ENCODE measurements at regions not wholly inside any gene's neighbourhood (a gene's known extent, or its start where the extent isn't known, plus 50 kb on each side); places are given as distances from the start of the nearest gene placed in this dataset.

GRCh38 chr1:55428944-55429931 lies 214.1 kb upstream of the USP24 start:
- ATAC-seq (ENCODE audit: low FRiP score) (peak; percentile 90), DNase-seq (peak; percentile 89)
- intact Hi-C loops (cut with DNase I) = loop anchor here (5.0 to 10.0 kb wide), 3 partner anchors 156 to 1153 kb away; no protein-coding TSS in a partner anchor
- Histone ChIP-seq H3K9me3 (ENCODE audit: control insufficient read depth, low read length) (no peaks in the 10 kb centered on the region), H3K4me3 (ENCODE audit: low read length in 2 of 2) (no peak overlapping the region), H3K27ac (ENCODE audit: low read depth in 1 of 2, low read length in 2 of 2) (peak overlapping the region; percentile 71 to 88), H3K4me1 (ENCODE audit: control insufficient read depth in 1 of 2, insufficient read depth in 2 of 2, low read length in 2 of 2) (peaks cover 2 to 7% of the 10 kb centered on the region in 2 donors), H3K36me3 (ENCODE audit: control insufficient read depth in 1 of 2, insufficient read depth in 2 of 2, low read length in 1 of 2) (no peaks in the 10 kb centered on the region), H3K27me3 (ENCODE audit: control insufficient read depth in 1 of 2, insufficient read depth in 2 of 2, low read length in 1 of 2) (no peaks in the 10 kb centered on the region)
- 17 to 18% methylated on average over 9 of the region's 9 CpGs for WGBS, 2 donors

- Histone ChIP-seq H3K4me3 (ENCODE audit: low read length in 2 of 2) (no peak overlapping the region), H3K27me3 (ENCODE audit: control insufficient read depth in 1 of 2, insufficient read depth in 2 of 2, low read length in 1 of 2) (no peaks in the 10 kb centered on the region), H3K36me3 (ENCODE audit: control insufficient read depth in 1 of 2, insufficient read depth in 2 of 2, low read length in 1 of 2) (no peaks in the 10 kb centered on the region), H3K9me3 (ENCODE audit: control insufficient read depth, low read length) (no peaks in the 10 kb centered on the region), H3K27ac (ENCODE audit: low read depth in 1 of 2, low read length in 2 of 2) (peak overlapping the region; percentile 71 to 88), H3K4me1 (ENCODE audit: control insufficient read depth in 1 of 2, insufficient read depth in 2 of 2, low read length in 2 of 2) (peaks cover 2 to 7% of the 10 kb centered on the region in 2 donors)
- ATAC-seq (ENCODE audit: low FRiP score) = no peak
- intact Hi-C loops (cut with DNase I) = loop anchor here (5.0 to 10.0 kb wide), 3 partner anchors 157 to 1154 kb away; no protein-coding TSS in a partner anchor
- no peak for DNase-seq
- WGBS, 2 donors = 95 to 98% methylated on average over 4 of the region's 4 CpGs
Observed at GRCh38 chr1:55428231-55428630, 213.1 kb upstream of the USP24 start.

DNA sequence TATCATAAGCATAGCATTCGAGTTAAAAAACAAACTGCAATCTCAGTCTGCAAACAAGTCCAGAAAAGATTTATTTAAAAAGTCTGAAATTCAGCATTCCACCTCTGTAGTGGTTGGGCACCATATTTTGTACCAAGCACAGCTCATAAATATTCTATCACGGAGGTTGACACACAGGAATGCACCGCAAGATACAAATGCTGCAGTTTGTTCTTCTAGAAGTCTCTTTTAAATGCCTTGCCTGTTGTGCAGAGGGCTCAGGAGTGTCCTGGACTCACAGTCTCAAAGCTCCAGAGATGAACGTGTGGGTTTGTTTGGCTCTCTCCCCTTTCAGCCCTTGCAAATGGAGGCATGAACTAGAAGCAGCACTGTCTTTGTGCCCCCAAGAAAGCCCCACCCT lies 212.4 kb upstream of the USP24 start:
- Histone ChIP-seq H3K27me3 (ENCODE audit: control insufficient read depth in 1 of 2, insufficient read depth in 2 of 2, low read length in 1 of 2) (no peaks in the 10 kb centered on the region), H3K9me3 (ENCODE audit: control insufficient read depth, low read length) (peaks cover 1% of the 10 kb centered on the region), H3K4me1 (ENCODE audit: control insufficient read depth in 1 of 2, insufficient read depth in 2 of 2, low read length in 2 of 2) (peaks cover 2 to 7% of the 10 kb centered on the region in 2 donors), H3K36me3 (ENCODE audit: control insufficient read depth in 1 of 2, insufficient read depth in 2 of 2, low read length in 1 of 2) (no peaks in the 10 kb centered on the region), H3K4me3 (ENCODE audit: low read length in 2 of 2) (no peak overlapping the region), H3K27ac (ENCODE audit: low read depth in 1 of 2, low read length in 2 of 2) (peak overlapping the region; percentile 15 to 73)
- 17 to 30% methylated on average over 4 of the region's 4 CpGs for WGBS, 2 donors
- DNase-seq (no peak), ATAC-seq (ENCODE audit: low FRiP score) (no peak)
- intact Hi-C loops (cut with DNase I) = loop anchor here (5.0 to 10.0 kb wide), 3 partner anchors 157 to 1155 kb away; no protein-coding TSS in a partner anchor

DNA sequence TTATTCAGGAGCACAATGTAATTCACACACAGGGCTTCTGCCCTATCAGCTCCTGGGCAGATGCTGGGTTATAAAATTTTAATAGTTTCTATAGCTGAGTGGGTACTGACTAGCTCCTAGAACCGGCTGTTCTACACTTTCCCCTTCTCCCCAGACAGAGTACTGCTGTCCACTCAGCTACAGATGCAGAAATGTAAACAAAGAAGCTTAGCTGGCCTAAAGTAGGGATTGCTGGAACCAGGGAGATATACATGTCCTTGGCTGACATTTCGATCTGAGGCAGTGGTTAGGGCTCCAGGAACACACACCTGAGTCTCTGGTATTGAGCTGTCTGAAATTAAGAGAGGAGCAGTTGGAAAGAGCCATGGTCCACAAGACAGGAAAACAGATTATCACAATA lies 211.5 kb upstream of the USP24 start:
- no peak for DNase-seq
- ATAC-seq (ENCODE audit: low FRiP score) = no peak
- intact Hi-C loops (cut with DNase I) = loop anchor here (5.0 to 10.0 kb wide), 3 partner anchors 158 to 1156 kb away; no protein-coding TSS in a partner anchor
- Histone ChIP-seq H3K27me3 (ENCODE audit: control insufficient read depth in 1 of 2, insufficient read depth in 2 of 2, low read length in 1 of 2) (no peaks in the 10 kb centered on the region), H3K4me3 (ENCODE audit: low read length in 2 of 2) (no peak overlapping the region), H3K36me3 (ENCODE audit: control insufficient read depth in 1 of 2, insufficient read depth in 2 of 2, low read length in 1 of 2) (no peaks in the 10 kb centered on the region), H3K4me1 (ENCODE audit: control insufficient read depth in 1 of 2, insufficient read depth in 2 of 2, low read length in 2 of 2) (peaks cover 2 to 7% of the 10 kb centered on the region in 2 donors), H3K27ac (ENCODE audit: low read depth in 1 of 2, low read length in 2 of 2) (no peak overlapping the region), H3K9me3 (ENCODE audit: control insufficient read depth, low read length) (peaks cover 2% of the 10 kb centered on the region)
- WGBS, 2 donors = 84 to 85% methylated on average over 2 of the region's 2 CpGs

DNA sequence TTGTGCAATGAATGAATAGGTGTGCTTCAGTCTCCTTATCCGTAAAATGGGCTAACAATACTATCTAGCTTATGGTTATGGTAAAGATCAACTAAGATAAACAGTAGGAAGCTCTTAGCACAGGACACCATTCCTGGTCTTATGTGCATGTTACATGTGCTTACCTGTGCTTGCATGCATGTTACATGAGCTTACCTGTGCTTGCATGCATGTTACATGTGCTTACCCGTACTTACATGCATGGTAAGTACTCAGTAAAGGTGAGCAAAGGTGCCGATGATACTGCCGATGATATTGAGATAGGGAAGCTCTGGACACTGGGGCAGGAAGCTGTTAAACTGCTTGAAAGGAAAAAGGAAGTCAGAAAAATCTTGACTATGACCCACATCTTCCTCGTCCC lies 211.0 kb upstream of the USP24 start:
- H3K27me3 ChIP-seq (ENCODE audit: control insufficient read depth in 1 of 2, insufficient read depth in 2 of 2, low read length in 1 of 2) = no peaks in the 10 kb centered on the region
- H3K4me3 ChIP-seq (ENCODE audit: low read length in 2 of 2) = no peak overlapping the region
- intact Hi-C loops (cut with DNase I) = loop anchor here (5.0 to 10.0 kb wide), 3 partner anchors 159 to 1156 kb away; no protein-coding TSS in a partner anchor
- H3K4me1 ChIP-seq (ENCODE audit: control insufficient read depth in 1 of 2, insufficient read depth in 2 of 2, low read length in 2 of 2) = peaks cover 2 to 7% of the 10 kb centered on the region in 2 donors
- DNase-seq (no peak), ATAC-seq (ENCODE audit: low FRiP score) (no peak)
- H3K36me3 ChIP-seq (ENCODE audit: control insufficient read depth in 1 of 2, insufficient read depth in 2 of 2, low read length in 1 of 2) = no peaks in the 10 kb centered on the region
- 91% methylated on average over 5 of the region's 5 CpGs for WGBS, 2 donors
- peaks cover 2% of the 10 kb centered on the region for H3K9me3 ChIP-seq (ENCODE audit: control insufficient read depth, low read length)
- H3K27ac ChIP-seq (ENCODE audit: low read depth in 1 of 2, low read length in 2 of 2) = no peak overlapping the region

GRCh38 chr1:55425310-55425930 lies 210.3 kb upstream of the USP24 start:
- DNase-seq (no peak), ATAC-seq (ENCODE audit: low FRiP score) (no peak)
- Histone ChIP-seq H3K4me1 (ENCODE audit: control insufficient read depth in 1 of 2, insufficient read depth in 2 of 2, low read length in 2 of 2) (peaks cover 2 to 7% of the 10 kb centered on the region in 2 donors), H3K4me3 (ENCODE audit: low read length in 2 of 2) (no peak overlapping the region), H3K36me3 (ENCODE audit: control insufficient read depth in 1 of 2, insufficient read depth in 2 of 2, low read length in 1 of 2) (no peaks in the 10 kb centered on the region), H3K9me3 (ENCODE audit: control insufficient read depth, low read length) (peaks cover 2% of the 10 kb centered on the region), H3K27me3 (ENCODE audit: control insufficient read depth in 1 of 2, insufficient read depth in 2 of 2, low read length in 1 of 2) (no peaks in the 10 kb centered on the region), H3K27ac (ENCODE audit: low read depth in 1 of 2, low read length in 2 of 2) (no peak overlapping the region)
- intact Hi-C loops (cut with DNase I) = loop anchor here (5.0 to 10.0 kb wide), 3 partner anchors 159 to 1157 kb away; no protein-coding TSS in a partner anchor
- WGBS, 2 donors = 45 to 63% methylated on average over 9 of the region's 9 CpGs

DNA sequence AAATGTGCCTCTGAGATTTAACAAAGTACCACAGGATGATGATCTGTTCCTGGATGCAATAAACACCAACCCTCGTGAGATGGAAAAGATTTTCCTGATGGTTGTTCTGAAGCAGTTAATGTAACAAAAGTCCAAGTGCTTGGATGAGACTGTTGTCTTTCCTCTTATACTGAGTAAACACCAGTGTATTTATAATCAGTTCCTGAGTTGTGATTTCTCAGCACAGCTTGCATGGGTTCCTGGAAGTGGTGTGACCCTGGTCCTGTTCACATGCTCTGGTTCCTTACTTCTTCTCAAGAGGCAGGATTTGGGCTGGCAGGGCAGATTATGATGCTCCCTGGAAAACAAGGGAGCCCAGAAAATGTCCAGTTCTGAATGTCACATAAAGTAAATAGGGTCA lies 208.2 kb upstream of the USP24 start:
- no peak for ATAC-seq (ENCODE audit: low FRiP score)
- Histone ChIP-seq H3K4me3 (ENCODE audit: low read length in 2 of 2) (no peak overlapping the region), H3K4me1 (ENCODE audit: control insufficient read depth in 1 of 2, insufficient read depth in 2 of 2, low read length in 2 of 2) (peaks cover 0 to under 1% of the 10 kb centered on the region in 2 donors), H3K9me3 (ENCODE audit: control insufficient read depth, low read length) (peaks cover 2% of the 10 kb centered on the region), H3K27ac (ENCODE audit: low read depth in 1 of 2, low read length in 2 of 2) (no peak overlapping the region), H3K27me3 (ENCODE audit: control insufficient read depth in 1 of 2, insufficient read depth in 2 of 2, low read length in 1 of 2) (peaks cover 0 to 2% of the 10 kb centered on the region in 2 donors), H3K36me3 (ENCODE audit: control insufficient read depth in 1 of 2, insufficient read depth in 2 of 2, low read length in 1 of 2) (no peaks in the 10 kb centered on the region)
- DNase-seq = no peak
- intact Hi-C loops (cut with DNase I) = loop anchor here in 1 of 2 donors (10.0 kb wide), 1 partner anchor 161 kb away; no protein-coding TSS in a partner anchor
- 90 to 91% methylated on average over 1 of the region's 1 CpG for WGBS, 2 donors

DNA sequence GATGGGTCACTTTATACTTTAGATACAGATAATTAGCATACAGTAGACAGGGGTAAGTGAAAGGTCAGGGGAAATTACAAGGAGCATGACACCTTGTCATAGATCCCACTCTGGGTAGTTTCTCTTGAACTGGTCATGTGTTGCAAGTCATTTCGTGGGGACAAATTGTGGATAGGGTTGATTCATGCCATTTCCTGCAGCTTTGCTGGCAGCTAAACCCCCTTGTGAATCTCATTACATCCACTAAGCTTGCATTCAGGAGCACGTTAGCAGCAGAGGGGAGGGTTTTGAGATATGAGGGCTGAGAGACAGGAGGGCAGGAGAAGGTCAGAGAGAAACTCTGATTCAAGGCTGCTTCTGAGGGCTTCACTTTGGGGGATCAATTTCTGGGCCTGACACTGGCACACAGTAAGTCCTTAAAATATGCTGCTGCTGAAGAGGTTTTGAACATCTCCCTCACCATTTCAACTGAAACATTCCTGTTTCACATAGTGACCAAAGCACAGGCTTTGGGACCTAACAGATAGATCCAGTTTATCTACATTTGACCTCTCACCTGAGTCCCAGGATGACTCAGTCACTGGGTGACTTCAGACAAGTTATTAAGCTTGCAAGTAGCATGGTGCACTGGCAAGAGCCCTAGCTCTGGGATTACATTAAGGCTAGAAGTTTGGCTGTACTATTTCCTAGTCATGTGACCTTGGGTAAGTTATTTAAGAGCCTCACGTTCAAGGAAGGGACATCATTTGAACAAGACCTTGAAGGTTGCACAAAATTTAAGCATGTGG lies 206.0 kb upstream of the USP24 start:
- DNase-seq (no peak), ATAC-seq (ENCODE audit: low FRiP score) (no peak)
- no peak overlapping the region for H3K4me3 ChIP-seq (ENCODE audit: low read length in 2 of 2)
- intact Hi-C loops (cut with DNase I) = loop anchor here in 1 of 2 donors (10.0 kb wide), 1 partner anchor 164 kb away; no protein-coding TSS in a partner anchor
- H3K9me3 ChIP-seq (ENCODE audit: control insufficient read depth, low read length) = peaks cover 2% of the 10 kb centered on the region
- WGBS, 2 donors = 62% methylated on average over 3 of the region's 3 CpGs
- no peak overlapping the region for H3K27ac ChIP-seq (ENCODE audit: low read depth in 1 of 2, low read length in 2 of 2)
- H3K36me3 ChIP-seq (ENCODE audit: control insufficient read depth in 1 of 2, insufficient read depth in 2 of 2, low read length in 1 of 2) = no peaks in the 10 kb centered on the region
- H3K27me3 ChIP-seq (ENCODE audit: control insufficient read depth in 1 of 2, insufficient read depth in 2 of 2, low read length in 1 of 2) = peaks cover 0 to 2% of the 10 kb centered on the region in 2 donors
- H3K4me1 ChIP-seq (ENCODE audit: control insufficient read depth in 1 of 2, insufficient read depth in 2 of 2, low read length in 2 of 2) = no peaks in the 10 kb centered on the region

All from aorta (tissue), 5 donors.